Loucy (cell line): ENCODE measurements at regions not wholly inside any gene's neighbourhood (a gene's known extent, or its start where the extent isn't known, plus 50 kb on each side); places are given as distances from the start of the nearest gene placed in this dataset.

Source experiments
- H2AFZ ChIP-seq: fragments of 200-600 bp; sonication (generic); 2 replicates; pipeline ENCODE4 v1.6.0; 2016; ENCODE audit warnings: antibody characterized with exemption, mild to moderate bottlenecking, low read length, moderate library complexity
- H3F3A ChIP-seq: fragments of 200-600 bp; 2 replicates; pipeline ENCODE4 v1.6.0; 2016; ENCODE audit warnings: antibody characterized with exemption, low read depth, mild to moderate bottlenecking
- H3K27me3 ChIP-seq: fragments of 200-600 bp; sonication (generic); 2 replicates; pipeline ENCODE4 v1.6.1; 2014; ENCODE audit warnings: low read length, mild to moderate bottlenecking; ENCODE audit not compliant: insufficient read depth, poor library complexity, severe bottlenecking
- H3K36me3 ChIP-seq: fragments of 200-600 bp; sonication (generic); 2 replicates; pipeline ENCODE4 v1.6.1; 2016; ENCODE audit warnings: low read length; ENCODE audit not compliant: insufficient read depth
- H3K4me1 ChIP-seq: fragments of 200-600 bp; sonication (generic); 2 replicates; pipeline ENCODE4 v1.5.1; 2014; ENCODE audit warnings: low read length, mild to moderate bottlenecking; ENCODE audit not compliant: insufficient read depth, poor library complexity, severe bottlenecking
- H3K4me2 ChIP-seq: fragments of 200-600 bp; sonication (generic); 2 replicates; pipeline ENCODE4 v1.6.0; 2014; ENCODE audit warnings: antibody characterized with exemption, low read length, low read depth, mild to moderate bottlenecking; ENCODE audit not compliant: poor library complexity, severe bottlenecking
- H3K4me3 ChIP-seq: fragments of 200-600 bp; sonication (generic); 2 replicates; pipeline ENCODE4 v1.5.1; 2014; ENCODE audit warnings: low read length, mild to moderate bottlenecking, mixed read lengths; ENCODE audit not compliant: poor library complexity, severe bottlenecking
- H3K79me2 ChIP-seq: fragments of 200-600 bp; sonication (generic); 2 replicates; pipeline ENCODE4 v1.6.1; 2014; ENCODE audit warnings: low read length; ENCODE audit not compliant: insufficient read depth
- H3K9ac ChIP-seq: fragments of 200-600 bp; sonication (generic); 2 replicates; pipeline ENCODE4 v1.6.0; 2014; ENCODE audit warnings: mild to moderate bottlenecking, low read depth, low read length, moderate library complexity; ENCODE audit not compliant: poor library complexity, severe bottlenecking
- H3K9me2 ChIP-seq: fragments of 200-600 bp; sonication (generic); replicated peaks from 2 replicates; pipeline ENCODE4 v1.6.1; 2016; ENCODE audit warnings: low read depth, low read length, mixed read lengths
- H3K9me3 ChIP-seq: fragments of 200-600 bp; sonication (generic); 2 replicates; pipeline ENCODE4 v1.6.1; 2014; ENCODE audit warnings: mild to moderate bottlenecking, antibody characterized with exemption, low read length, low read depth; ENCODE audit not compliant: insufficient read depth
- H4K20me1 ChIP-seq: fragments of 200-600 bp; sonication (generic); 2 replicates; pipeline ENCODE4 v1.6.0; 2014; ENCODE audit warnings: antibody characterized with exemption, low read length, mild to moderate bottlenecking; ENCODE audit not compliant: insufficient read depth, poor library complexity, severe bottlenecking
- EZH2phosphoT487 ChIP-seq: fragments of 200-600 bp; IDR thresholded peaks from 2 replicates; pipeline ENCODE4 v1.6.1; 2018; ENCODE audit warnings: antibody characterized with exemption, mild to moderate bottlenecking, moderate library complexity, borderline replicate concordance
- TF ChIP-seq, protein P1 (sequence below): fragments of 200-600 bp; sonication (generic); conservative IDR thresholded peaks from 2 replicates; pipeline ENCODE4 v1.5.1; 2014; ENCODE audit warnings: mild to moderate bottlenecking, antibody characterized with exemption, low read length

DNA sequence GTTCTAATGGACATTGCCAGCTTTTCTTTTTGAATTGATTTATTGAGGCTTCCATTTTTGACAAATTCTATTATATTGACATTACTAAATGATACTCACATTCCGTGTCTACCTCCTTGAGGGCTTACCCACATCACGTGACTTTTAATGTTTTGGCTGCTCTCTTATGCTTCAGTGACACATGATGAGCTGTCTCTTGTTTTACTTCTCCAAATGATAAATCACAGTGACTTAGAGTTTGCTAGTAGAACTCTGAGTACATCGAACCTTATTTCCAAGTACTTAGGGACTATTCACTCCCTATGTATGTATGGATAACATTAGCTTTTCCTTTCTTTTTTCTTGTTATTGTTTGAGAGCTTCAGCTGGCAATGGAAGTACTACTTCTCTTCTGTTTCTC lies 169.8 kb upstream of the KCNN2 start:
- TF ChIP-seq EZH2phosphoT487: no peak
- H3K9me3 ChIP-seq: no peaks in the 10 kb centered on the region
- no peaks in the 10 kb centered on the region for H3K27me3 ChIP-seq
- no peaks in the 10 kb centered on the region for H4K20me1 ChIP-seq
- H3K4me2 ChIP-seq: no peak overlapping the region
- no peaks in the 10 kb centered on the region for H3K4me1 ChIP-seq
- H3K4me3 ChIP-seq: no peak overlapping the region
- H3F3A ChIP-seq: no peaks in the 10 kb centered on the region
- H3K9ac ChIP-seq: no peak overlapping the region
- no peaks in the 10 kb centered on the region for H3K79me2 ChIP-seq
- no peak overlapping the region for H2AFZ ChIP-seq
- H3K36me3 ChIP-seq: no peaks in the 10 kb centered on the region
- no peaks in the 10 kb centered on the region for H3K9me2 ChIP-seq

DNA sequence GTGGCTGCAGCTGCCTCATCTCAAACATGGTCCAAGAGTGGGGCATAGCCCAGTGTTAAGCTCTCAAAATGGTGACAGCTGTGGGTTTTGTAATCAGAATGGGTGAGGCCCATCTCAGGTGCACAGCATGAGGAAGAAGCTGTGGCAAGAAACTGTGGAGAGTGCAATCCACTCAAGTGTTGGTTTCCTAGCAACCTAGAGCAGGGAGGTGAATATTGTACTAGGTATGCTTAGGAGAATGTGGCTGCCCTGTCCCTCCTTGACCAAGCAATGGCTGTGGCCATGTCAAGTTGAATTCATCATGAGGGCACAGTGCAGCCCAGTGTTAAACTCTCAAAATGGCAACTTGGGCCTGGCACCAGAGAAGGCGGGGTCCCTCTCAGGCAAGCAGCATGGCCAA lies 160.5 kb upstream of the KCNN2 start:
- Histone ChIP-seq H3K9me3 (no peaks in the 10 kb centered on the region), H3K4me2 (no peak overlapping the region), H3F3A (no peaks in the 10 kb centered on the region), H3K9me2 (no peaks in the 10 kb centered on the region), H3K36me3 (no peaks in the 10 kb centered on the region), H2AFZ (no peak overlapping the region), H3K79me2 (no peaks in the 10 kb centered on the region), H4K20me1 (no peaks in the 10 kb centered on the region), H3K27me3 (no peaks in the 10 kb centered on the region), H3K4me3 (no peak overlapping the region), H3K4me1 (no peaks in the 10 kb centered on the region), H3K9ac (no peak overlapping the region)
- TF ChIP-seq, protein P1, sequence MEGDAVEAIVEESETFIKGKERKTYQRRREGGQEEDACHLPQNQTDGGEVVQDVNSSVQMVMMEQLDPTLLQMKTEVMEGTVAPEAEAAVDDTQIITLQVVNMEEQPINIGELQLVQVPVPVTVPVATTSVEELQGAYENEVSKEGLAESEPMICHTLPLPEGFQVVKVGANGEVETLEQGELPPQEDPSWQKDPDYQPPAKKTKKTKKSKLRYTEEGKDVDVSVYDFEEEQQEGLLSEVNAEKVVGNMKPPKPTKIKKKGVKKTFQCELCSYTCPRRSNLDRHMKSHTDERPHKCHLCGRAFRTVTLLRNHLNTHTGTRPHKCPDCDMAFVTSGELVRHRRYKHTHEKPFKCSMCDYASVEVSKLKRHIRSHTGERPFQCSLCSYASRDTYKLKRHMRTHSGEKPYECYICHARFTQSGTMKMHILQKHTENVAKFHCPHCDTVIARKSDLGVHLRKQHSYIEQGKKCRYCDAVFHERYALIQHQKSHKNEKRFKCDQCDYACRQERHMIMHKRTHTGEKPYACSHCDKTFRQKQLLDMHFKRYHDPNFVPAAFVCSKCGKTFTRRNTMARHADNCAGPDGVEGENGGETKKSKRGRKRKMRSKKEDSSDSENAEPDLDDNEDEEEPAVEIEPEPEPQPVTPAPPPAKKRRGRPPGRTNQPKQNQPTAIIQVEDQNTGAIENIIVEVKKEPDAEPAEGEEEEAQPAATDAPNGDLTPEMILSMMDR: no peak
- TF ChIP-seq EZH2phosphoT487: no peak

DNA sequence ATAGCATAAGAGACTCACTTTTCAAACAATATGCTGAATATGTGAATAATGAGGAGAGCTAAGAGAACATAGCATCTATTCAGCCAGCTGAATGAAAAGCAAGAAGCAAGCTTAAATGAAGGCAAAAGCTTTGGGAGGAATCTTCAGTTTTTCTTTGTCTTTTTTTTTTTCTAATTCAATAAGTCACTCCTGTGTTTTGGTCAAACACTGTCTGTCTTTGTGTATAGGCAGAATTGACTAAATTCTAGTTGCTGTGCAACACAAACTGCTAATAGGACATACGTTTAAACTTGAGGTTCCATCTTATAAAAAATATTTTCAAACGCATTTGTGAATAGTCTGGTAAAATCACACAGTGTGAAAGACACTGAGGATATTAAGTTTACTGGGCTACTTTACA lies 156.9 kb upstream of the KCNN2 start:
- no peak overlapping the region for H3K9ac ChIP-seq
- H3K79me2 ChIP-seq: no peaks in the 10 kb centered on the region
- TF ChIP-seq, protein P1: no peak
- TF ChIP-seq EZH2phosphoT487: no peak
- no peaks in the 10 kb centered on the region for H4K20me1 ChIP-seq
- H3F3A ChIP-seq: no peaks in the 10 kb centered on the region
- H2AFZ ChIP-seq: no peak overlapping the region
- H3K9me3 ChIP-seq: no peaks in the 10 kb centered on the region
- no peaks in the 10 kb centered on the region for H3K27me3 ChIP-seq
- no peaks in the 10 kb centered on the region for H3K4me1 ChIP-seq
- H3K4me2 ChIP-seq: no peak overlapping the region
- no peaks in the 10 kb centered on the region for H3K36me3 ChIP-seq
- H3K4me3 ChIP-seq: no peak overlapping the region
- no peaks in the 10 kb centered on the region for H3K9me2 ChIP-seq

DNA sequence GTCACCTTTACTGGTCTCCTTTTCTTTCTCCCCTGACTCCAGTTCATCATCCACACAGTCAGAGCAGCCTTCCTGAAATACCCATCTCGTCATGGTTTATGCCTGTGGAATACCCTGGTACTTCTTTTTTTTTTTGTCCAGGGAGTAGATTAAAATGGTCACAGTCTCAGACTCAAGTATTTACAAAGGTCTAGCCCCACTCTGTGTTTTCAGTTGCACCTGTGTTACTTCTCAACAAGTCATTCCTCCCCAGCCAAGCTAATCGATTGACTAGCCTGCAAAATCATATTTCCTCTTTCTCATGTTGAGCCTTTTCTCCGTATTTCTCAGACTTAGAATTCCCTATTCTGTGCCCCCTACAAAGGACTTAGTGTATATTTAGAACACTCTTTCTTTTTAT lies 155.2 kb upstream of the KCNN2 start:
- no peak overlapping the region for H3K4me3 ChIP-seq
- no peaks in the 10 kb centered on the region for H3K36me3 ChIP-seq
- TF ChIP-seq, protein P1: no peak
- TF ChIP-seq EZH2phosphoT487: no peak
- no peak overlapping the region for H3K4me2 ChIP-seq
- H3K9me3 ChIP-seq: no peaks in the 10 kb centered on the region
- H2AFZ ChIP-seq: no peak overlapping the region
- H3K79me2 ChIP-seq: no peaks in the 10 kb centered on the region
- no peaks in the 10 kb centered on the region for H4K20me1 ChIP-seq
- no peaks in the 10 kb centered on the region for H3K27me3 ChIP-seq
- H3F3A ChIP-seq: no peaks in the 10 kb centered on the region
- H3K9ac ChIP-seq: no peak overlapping the region
- H3K9me2 ChIP-seq: no peaks in the 10 kb centered on the region
- no peaks in the 10 kb centered on the region for H3K4me1 ChIP-seq
